DND-41 (cell line): ENCODE measurements at regions not wholly inside any gene's neighbourhood (a gene's known extent, or its start where the extent isn't known, plus 50 kb on each side); places are given as distances from the start of the nearest gene placed in this dataset.

Source experiments
- CTCF ChIP-seq: IDR thresholded peaks from 2 replicates; pipeline ENCODE4 v1.5.1; 2012; ENCODE audit warnings: borderline replicate concordance, low read length, moderate library complexity, mild to moderate bottlenecking; ENCODE audit not compliant: poor library complexity, severe bottlenecking; ENCODE audit errors: extremely low read depth
- EZH2 ChIP-seq: IDR thresholded peaks from 3 replicates; pipeline ENCODE4 v1.6.1; 2012; ENCODE audit warnings: borderline replicate concordance, low read depth, mild to moderate bottlenecking, moderate library complexity, low read length, inconsistent platforms; ENCODE audit not compliant: severe bottlenecking

- no peak for TF ChIP-seq CTCF
- TF ChIP-seq EZH2: no peak
These were observed 977.9 kb upstream of the CNTNAP5 start for GRCh38 chr2:123047186-123047585.
